Fibroblast of pulmonary artery (primary cell): ENCODE measurements at regions not wholly inside any gene's neighbourhood (a gene's known extent, or its start where the extent isn't known, plus 50 kb on each side); places are given as distances from the start of the nearest gene placed in this dataset.

Source experiments
- DNase-seq: peaks from one replicate; pipeline ENCODE4 v3.0.0-alpha.2; 2010; ENCODE audit warnings: low read depth
- H3K4me3 ChIP-seq: replicated peaks from 2 replicates; pipeline ENCODE4 v1.5.1; 2011; ENCODE audit warnings: low read depth, mild to moderate bottlenecking, control low read depth, low read length, moderate library complexity
- TF ChIP-seq, protein P1 (sequence below): IDR thresholded peaks from 2 replicates; pipeline ENCODE4 v1.5.1; 2011; ENCODE audit warnings: mild to moderate bottlenecking, control low read depth, low read length, inconsistent platforms; ENCODE audit errors: missing control alignments

- TF ChIP-seq, protein P1, sequence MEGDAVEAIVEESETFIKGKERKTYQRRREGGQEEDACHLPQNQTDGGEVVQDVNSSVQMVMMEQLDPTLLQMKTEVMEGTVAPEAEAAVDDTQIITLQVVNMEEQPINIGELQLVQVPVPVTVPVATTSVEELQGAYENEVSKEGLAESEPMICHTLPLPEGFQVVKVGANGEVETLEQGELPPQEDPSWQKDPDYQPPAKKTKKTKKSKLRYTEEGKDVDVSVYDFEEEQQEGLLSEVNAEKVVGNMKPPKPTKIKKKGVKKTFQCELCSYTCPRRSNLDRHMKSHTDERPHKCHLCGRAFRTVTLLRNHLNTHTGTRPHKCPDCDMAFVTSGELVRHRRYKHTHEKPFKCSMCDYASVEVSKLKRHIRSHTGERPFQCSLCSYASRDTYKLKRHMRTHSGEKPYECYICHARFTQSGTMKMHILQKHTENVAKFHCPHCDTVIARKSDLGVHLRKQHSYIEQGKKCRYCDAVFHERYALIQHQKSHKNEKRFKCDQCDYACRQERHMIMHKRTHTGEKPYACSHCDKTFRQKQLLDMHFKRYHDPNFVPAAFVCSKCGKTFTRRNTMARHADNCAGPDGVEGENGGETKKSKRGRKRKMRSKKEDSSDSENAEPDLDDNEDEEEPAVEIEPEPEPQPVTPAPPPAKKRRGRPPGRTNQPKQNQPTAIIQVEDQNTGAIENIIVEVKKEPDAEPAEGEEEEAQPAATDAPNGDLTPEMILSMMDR, result no peak
- no peak for DNase-seq
- H3K4me3 ChIP-seq, result no peak overlapping the region
These were observed 118.0 kb upstream of the BMP5 start for GRCh38 chr6:55993418-55993817.

DNA sequence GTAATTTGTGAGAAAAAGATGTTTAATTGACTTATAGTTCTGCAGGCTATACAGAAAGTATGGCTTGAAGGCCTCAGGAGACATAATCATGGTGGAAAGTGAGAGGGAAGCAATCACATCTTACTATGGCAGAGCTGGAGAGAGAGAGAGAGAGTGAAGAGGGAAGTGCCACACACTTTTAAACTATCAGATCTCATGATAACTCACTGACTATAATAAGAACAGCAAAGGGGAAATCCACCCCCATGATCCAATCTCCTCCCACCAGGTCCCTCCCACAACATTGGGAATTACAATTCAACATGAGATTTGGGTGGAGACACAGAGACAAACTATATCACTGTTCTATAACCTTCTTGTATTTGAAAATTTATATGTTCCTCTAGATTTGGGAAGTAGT is 117.2 kb upstream of the BMP5 start:
- H3K4me3 ChIP-seq, result no peak overlapping the region
- DNase-seq, result no peak
- TF ChIP-seq, protein P1, result no peak

- TF ChIP-seq, protein P1, result no peak
- H3K4me3 ChIP-seq, result no peak overlapping the region
- no peak for DNase-seq
These were observed 109.9 kb upstream of the BMP5 start for GRCh38 chr6:55985309-55985708.

- TF ChIP-seq, protein P1, result no peak
- no peak for DNase-seq
- H3K4me3 ChIP-seq, result no peak overlapping the region
These were observed 108.5 kb upstream of the BMP5 start for GRCh38 chr6:55983861-55984260.

- no peak overlapping the region for H3K4me3 ChIP-seq
- DNase-seq, result no peak
- TF ChIP-seq, protein P1, result no peak
These were observed 106.3 kb upstream of the BMP5 start for GRCh38 chr6:55981660-55982059.

DNA sequence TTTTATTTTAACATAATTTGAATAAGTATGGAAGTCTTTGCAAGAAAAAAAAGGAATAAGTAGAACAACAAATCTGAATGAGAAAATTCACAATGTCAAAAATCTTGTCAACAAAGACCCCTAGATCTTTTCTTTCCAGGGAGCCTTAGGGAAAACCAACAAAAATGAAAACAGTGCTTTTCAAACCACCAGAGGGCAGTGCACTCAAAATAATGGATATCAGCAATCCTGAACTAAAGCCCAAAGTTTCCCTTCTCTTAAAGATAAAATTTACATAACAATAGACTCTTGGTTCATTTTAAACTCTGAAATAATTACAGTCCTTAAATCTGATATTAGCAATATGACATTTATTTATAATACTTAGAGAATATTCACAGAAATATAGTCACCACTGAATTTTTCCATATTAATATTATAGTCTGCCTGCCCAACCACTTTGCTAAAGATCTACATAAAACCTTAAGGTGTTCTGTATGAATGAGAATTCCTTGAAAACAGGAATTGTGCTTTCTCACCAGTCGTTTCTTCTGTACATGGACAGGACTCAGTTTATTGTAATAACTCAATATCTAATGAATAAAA is 105.3 kb upstream of the BMP5 start:
- TF ChIP-seq, protein P1, result peak; percentile 65
- no peak overlapping the region for H3K4me3 ChIP-seq
- peak; percentile 68 for DNase-seq

GRCh38 chr6:55979526-55979925 is 104.1 kb upstream of the BMP5 start:
- TF ChIP-seq, protein P1, result no peak
- DNase-seq, result no peak
- H3K4me3 ChIP-seq, result no peak overlapping the region
